Breast epithelium (tissue), 4 donors: ENCODE measurements at regions not wholly inside any gene's neighbourhood (a gene's known extent, or its start where the extent isn't known, plus 50 kb on each side); places are given as distances from the start of the nearest gene placed in this dataset.

ENCODE experiments used
- DNase-seq, 2 donors: peaks; one replicate each; pipeline ENCODE4 v3.0.0-alpha.2; 2019; ENCODE audit warnings: low spot score in 2 of 2
- H3K27ac ChIP-seq, 2 donors: fragments of 200-600 bp; sonication (generic) in 1 of 2; one replicate each; pipeline ENCODE4 v1.5.1; 2016 to 2019; ENCODE audit warnings: mild to moderate bottlenecking in 1 of 2
- H3K27me3 ChIP-seq, 2 donors: fragments of 200-600 bp; sonication (generic) in 1 of 2; one replicate each; pipeline versions ENCODE4 v1.5.1 to v1.6.0; 2017 to 2019; ENCODE audit warnings: control low read depth in 1 of 2, mild to moderate bottlenecking in 1 of 2
- H3K36me3 ChIP-seq: fragments of 200-600 bp; one replicate; pipeline ENCODE4 v1.5.1; 2019
- H3K4me1 ChIP-seq, 2 donors: fragments of 200-600 bp; sonication (generic); one replicate each; pipeline ENCODE4 v1.5.1; 2016 to 2019; ENCODE audit warnings: control low read depth in 1 of 2
- H3K4me3 ChIP-seq, 3 donors: fragments of 200-600 bp; sonication (generic); 1 replicate in 2 of 3; 2 replicates in 1 of 3; pipeline ENCODE4 v1.5.1; 2016 to 2019; ENCODE audit warnings: mild to moderate bottlenecking in 3 of 3, moderate library complexity in 2 of 3
- H3K9me3 ChIP-seq, 2 donors: fragments of 200-600 bp; sonication (generic) in 1 of 2; one replicate each; pipeline ENCODE4 v1.5.1; 2016 to 2019; ENCODE audit warnings: control low read depth in 1 of 2
- POLR2A ChIP-seq: fragments of 450-650 bp; IDR thresholded peaks from one replicate; pipeline ENCODE4 v1.6.1; 2016; ENCODE audit warnings: antibody characterized with exemption, mild to moderate bottlenecking, moderate library complexity
- POLR2AphosphoS5 ChIP-seq, 3 donors: sonication (generic); formaldehyde crosslinking; IDR thresholded peaks; one replicate each; pipeline ENCODE4 v1.6.1; 2017; ENCODE audit warnings: antibody characterized with exemption in 3 of 3
- intact Hi-C: fragments of 100-400 bp; cut with DNase I; formaldehyde crosslinking; loops from one replicate; pipeline ENCODE4 v1.15.1; 2023; ENCODE audit warnings: low total_unique reads
- TF ChIP-seq, protein P1 (sequence below), 3 donors: fragments of 450-650 bp; IDR thresholded peaks; one replicate each; pipeline ENCODE4 v1.5.1; 2016 to 2017; ENCODE audit warnings: antibody characterized with exemption in 3 of 3, mild to moderate bottlenecking in 3 of 3, moderate library complexity in 3 of 3

DNA sequence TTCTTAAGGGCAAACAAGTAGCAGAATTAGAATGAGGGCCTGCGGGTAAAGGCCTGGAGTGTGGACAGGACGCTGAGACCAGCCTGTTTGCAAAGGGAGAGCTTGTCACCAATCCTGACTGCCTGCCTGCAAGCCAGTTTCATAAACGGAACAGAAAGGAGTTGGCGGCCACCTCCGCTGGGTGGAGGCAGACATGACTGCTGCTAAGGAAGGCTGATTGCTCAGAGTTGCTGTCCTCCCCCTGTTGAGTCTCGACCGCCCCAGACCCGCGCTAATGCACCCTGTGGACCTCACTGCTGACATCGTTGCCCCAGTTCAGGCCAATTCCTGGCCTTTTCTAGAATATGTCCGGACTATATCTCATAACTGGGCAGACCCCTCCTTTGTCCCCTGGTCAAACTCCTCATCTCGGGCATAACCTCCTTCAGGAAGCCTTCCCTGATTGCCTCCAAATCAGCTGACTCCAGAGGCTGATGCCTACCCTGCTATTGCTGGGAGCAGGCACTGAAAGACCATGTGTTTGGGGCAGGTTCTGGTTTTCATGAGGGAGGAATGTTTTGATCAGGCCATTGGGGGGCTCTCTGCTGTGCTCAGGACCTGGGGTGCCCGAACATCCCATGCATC lies 153.0 kb upstream of the CIBAR2 start:
- Histone ChIP-seq H3K27ac (no peak overlapping the region), H3K27me3 (no peaks in the 10 kb centered on the region), H3K9me3 (no peaks in the 10 kb centered on the region), H3K4me3 (no peak overlapping the region), H3K36me3 (no peaks in the 10 kb centered on the region), H3K4me1 (no peaks in the 10 kb centered on the region)
- intact Hi-C loops, result no loop called here
- no peak for TF ChIP-seq POLR2AphosphoS5 (IDR thresholded peaks at IDR 0.05)
- no peak for TF ChIP-seq POLR2A
- TF ChIP-seq, protein P1, sequence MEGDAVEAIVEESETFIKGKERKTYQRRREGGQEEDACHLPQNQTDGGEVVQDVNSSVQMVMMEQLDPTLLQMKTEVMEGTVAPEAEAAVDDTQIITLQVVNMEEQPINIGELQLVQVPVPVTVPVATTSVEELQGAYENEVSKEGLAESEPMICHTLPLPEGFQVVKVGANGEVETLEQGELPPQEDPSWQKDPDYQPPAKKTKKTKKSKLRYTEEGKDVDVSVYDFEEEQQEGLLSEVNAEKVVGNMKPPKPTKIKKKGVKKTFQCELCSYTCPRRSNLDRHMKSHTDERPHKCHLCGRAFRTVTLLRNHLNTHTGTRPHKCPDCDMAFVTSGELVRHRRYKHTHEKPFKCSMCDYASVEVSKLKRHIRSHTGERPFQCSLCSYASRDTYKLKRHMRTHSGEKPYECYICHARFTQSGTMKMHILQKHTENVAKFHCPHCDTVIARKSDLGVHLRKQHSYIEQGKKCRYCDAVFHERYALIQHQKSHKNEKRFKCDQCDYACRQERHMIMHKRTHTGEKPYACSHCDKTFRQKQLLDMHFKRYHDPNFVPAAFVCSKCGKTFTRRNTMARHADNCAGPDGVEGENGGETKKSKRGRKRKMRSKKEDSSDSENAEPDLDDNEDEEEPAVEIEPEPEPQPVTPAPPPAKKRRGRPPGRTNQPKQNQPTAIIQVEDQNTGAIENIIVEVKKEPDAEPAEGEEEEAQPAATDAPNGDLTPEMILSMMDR (IDR thresholded peaks at IDR 0.05), result no peak
- no peak for DNase-seq

DNA sequence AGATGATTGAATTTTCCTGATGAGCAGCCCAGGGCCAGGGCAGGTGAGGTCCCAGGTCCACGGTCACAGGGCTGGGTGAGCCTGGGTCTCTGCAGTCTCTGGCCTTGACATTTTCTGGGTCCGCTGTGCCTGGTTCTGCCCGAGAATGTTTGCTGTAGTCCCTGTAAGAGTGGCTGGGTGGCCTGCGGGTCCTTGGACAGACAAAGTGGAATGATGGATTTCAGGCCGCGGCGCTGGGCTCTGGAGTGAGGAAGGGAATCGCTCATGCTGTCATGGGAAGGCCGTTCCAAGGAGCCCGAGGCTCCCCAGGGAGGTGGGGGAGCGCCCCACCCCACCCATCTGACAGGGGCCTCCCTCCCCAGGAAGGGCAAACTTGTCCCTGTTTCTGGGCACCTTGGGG lies 153.5 kb upstream of the CIBAR2 start:
- intact Hi-C loops, result loop anchor here (1.0 kb wide), 1 partner anchor 23 kb away; no protein-coding TSS in a partner anchor
- H3K27ac ChIP-seq, result no peak overlapping the region
- no peaks in the 10 kb centered on the region for H3K4me1 ChIP-seq
- no peak for TF ChIP-seq POLR2A
- TF ChIP-seq, protein P1 (IDR thresholded peaks at IDR 0.05), result no peak
- TF ChIP-seq POLR2AphosphoS5 (IDR thresholded peaks at IDR 0.05), result no peak
- H3K4me3 ChIP-seq, result no peak overlapping the region
- no peaks in the 10 kb centered on the region for H3K27me3 ChIP-seq
- DNase-seq, result no peak
- no peaks in the 10 kb centered on the region for H3K9me3 ChIP-seq
- H3K36me3 ChIP-seq, result no peaks in the 10 kb centered on the region

GRCh38 chr16:85266857-85267256 lies 154.6 kb upstream of the CIBAR2 start:
- H3K4me3 ChIP-seq, result no peak overlapping the region
- intact Hi-C loops, result loop anchor here (1.0 kb wide), 1 partner anchor 24 kb away; no protein-coding TSS in a partner anchor
- no peak for DNase-seq
- no peaks in the 10 kb centered on the region for H3K27me3 ChIP-seq
- no peak overlapping the region for H3K27ac ChIP-seq
- H3K4me1 ChIP-seq, result no peaks in the 10 kb centered on the region
- no peaks in the 10 kb centered on the region for H3K36me3 ChIP-seq
- TF ChIP-seq, protein P1 (IDR thresholded peaks at IDR 0.05), result no peak
- TF ChIP-seq POLR2AphosphoS5 (IDR thresholded peaks at IDR 0.05) (no peak), POLR2A (no peak)
- no peaks in the 10 kb centered on the region for H3K9me3 ChIP-seq

DNA sequence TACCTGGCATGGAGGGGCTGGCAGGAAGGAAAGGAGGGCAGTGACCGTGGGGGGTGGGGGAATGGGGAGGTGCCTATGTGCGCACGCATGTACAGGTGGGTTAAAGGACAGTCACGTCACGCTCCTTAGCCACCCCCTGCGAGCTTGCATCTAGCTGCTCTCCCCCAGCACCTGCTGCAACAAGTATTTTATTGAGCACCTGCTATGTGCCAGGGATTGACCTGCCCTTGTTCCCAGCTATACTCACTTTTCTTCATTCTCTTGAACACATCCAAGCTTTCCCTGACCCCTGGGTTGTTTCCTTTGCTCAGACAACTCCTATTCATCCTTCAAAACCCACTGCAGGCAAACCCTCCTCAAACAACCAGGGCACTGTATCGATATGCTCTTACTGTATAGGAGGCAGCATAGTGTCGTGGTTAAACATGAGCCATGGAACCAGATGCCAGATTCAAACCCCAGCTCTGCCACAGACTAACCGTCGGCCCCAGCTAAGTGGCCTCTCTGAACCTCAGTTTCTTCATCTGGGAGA lies 155.2 kb upstream of the CIBAR2 start:
- no peak overlapping the region for H3K27ac ChIP-seq
- H3K27me3 ChIP-seq, result no peaks in the 10 kb centered on the region
- no peaks in the 10 kb centered on the region for H3K9me3 ChIP-seq
- no peaks in the 10 kb centered on the region for H3K36me3 ChIP-seq
- no peak overlapping the region for H3K4me3 ChIP-seq
- intact Hi-C loops, result no loop called here
- no peak for DNase-seq
- TF ChIP-seq POLR2A (no peak), POLR2AphosphoS5 (IDR thresholded peaks at IDR 0.05) (no peak)
- TF ChIP-seq, protein P1 (IDR thresholded peaks at IDR 0.05), result no peak
- no peaks in the 10 kb centered on the region for H3K4me1 ChIP-seq

DNA sequence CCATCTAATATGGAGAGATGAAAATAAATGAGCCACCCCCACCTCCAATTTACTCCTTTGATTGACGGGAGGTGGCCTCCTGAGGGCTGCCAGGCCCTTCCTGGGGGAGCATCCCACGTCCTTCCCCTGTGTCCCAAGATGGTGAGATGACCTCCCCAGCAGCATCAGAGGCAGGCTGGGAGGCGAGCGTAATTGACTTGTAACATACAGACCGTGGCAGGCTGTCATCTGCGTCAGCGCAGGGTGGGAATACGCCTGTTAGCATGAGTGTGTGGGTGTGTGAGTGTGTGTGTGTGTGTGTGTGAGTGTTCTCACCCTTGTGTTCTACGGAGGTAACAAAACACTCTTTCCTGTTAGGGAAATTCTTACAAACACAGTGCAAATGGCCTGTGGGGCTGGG lies 156.9 kb upstream of the CIBAR2 start:
- intact Hi-C loops, result no loop called here
- Histone ChIP-seq H3K4me1 (no peaks in the 10 kb centered on the region), H3K27me3 (no peaks in the 10 kb centered on the region), H3K27ac (no peak overlapping the region), H3K36me3 (no peaks in the 10 kb centered on the region), H3K9me3 (no peaks in the 10 kb centered on the region), H3K4me3 (no peak overlapping the region)
- no peak for DNase-seq
- TF ChIP-seq, protein P1 (IDR thresholded peaks at IDR 0.05), result no peak
- TF ChIP-seq POLR2A, result no peak
- TF ChIP-seq POLR2AphosphoS5 (IDR thresholded peaks at IDR 0.05), result no peak
